ENCODE measurements at regions not wholly inside any gene's neighbourhood (a gene's known extent, or its start where the extent isn't known, plus 50 kb on each side); places are given as distances from the start of the nearest gene placed in this dataset.

DNA sequence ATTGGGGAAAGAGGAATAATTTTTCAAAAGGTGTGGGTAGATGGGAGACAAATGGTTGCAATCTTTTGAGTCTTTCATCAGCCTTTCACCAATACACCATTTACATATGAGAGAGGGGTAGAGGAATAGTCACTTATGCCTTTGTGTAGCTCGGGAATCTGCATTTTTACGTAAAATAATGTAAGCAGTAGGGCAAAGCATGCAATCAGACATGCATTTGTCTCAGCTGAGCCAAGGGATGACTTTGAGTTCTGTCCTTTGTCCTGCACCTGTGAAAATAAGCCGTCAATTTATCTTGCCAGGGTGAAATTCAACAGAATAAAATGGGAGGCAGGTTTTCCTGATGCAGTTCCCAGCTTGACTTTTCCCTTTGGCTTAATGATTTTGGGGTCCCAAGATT, 1473.4 kb upstream of the TENM3 start:
- ATAC-seq (no peak), DNase-seq (no peak)
- intact Hi-C loops (cut with DNase I) = no loop called here
- no peak overlapping the region for H3K27ac ChIP-seq
- peaks cover 5% of the 10 kb centered on the region for H3K9me3 ChIP-seq
- no peak overlapping the region for H3K4me3 ChIP-seq
- TF ChIP-seq, protein P1, sequence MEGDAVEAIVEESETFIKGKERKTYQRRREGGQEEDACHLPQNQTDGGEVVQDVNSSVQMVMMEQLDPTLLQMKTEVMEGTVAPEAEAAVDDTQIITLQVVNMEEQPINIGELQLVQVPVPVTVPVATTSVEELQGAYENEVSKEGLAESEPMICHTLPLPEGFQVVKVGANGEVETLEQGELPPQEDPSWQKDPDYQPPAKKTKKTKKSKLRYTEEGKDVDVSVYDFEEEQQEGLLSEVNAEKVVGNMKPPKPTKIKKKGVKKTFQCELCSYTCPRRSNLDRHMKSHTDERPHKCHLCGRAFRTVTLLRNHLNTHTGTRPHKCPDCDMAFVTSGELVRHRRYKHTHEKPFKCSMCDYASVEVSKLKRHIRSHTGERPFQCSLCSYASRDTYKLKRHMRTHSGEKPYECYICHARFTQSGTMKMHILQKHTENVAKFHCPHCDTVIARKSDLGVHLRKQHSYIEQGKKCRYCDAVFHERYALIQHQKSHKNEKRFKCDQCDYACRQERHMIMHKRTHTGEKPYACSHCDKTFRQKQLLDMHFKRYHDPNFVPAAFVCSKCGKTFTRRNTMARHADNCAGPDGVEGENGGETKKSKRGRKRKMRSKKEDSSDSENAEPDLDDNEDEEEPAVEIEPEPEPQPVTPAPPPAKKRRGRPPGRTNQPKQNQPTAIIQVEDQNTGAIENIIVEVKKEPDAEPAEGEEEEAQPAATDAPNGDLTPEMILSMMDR (IDR thresholded peaks at IDR 0.05) = no peak
- H3K27me3 ChIP-seq = no peaks in the 10 kb centered on the region
- no peaks in the 10 kb centered on the region for H3K36me3 ChIP-seq
- no peaks in the 10 kb centered on the region for H3K4me1 ChIP-seq

DNA sequence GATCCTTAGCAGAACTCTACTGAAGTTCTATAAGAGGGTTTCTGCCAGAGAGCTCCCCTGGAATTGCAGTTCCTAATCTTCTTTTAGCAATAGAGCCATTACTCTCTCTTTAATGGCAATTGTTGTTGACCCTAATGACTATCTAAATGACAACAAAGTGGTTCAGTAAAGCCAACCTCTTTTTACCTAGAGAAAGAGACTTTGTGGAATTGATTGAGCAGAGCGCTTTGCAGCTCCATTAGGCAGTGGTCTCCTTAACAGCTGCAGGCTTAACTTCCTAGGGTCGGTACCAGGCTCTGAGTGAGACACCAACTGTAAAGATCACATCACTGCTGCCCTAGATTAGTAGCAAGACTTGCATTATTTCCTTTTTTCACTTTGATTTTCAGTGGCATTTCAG, 1472.9 kb upstream of the TENM3 start:
- no peak overlapping the region for H3K27ac ChIP-seq
- H3K4me1 ChIP-seq = no peaks in the 10 kb centered on the region
- TF ChIP-seq, protein P1 (IDR thresholded peaks at IDR 0.05) = no peak
- no peaks in the 10 kb centered on the region for H3K27me3 ChIP-seq
- intact Hi-C loops (cut with DNase I) = no loop called here
- H3K36me3 ChIP-seq = no peaks in the 10 kb centered on the region
- no peak overlapping the region for H3K4me3 ChIP-seq
- DNase-seq = no peak
- ATAC-seq = no peak
- peaks cover 5% of the 10 kb centered on the region for H3K9me3 ChIP-seq

DNA sequence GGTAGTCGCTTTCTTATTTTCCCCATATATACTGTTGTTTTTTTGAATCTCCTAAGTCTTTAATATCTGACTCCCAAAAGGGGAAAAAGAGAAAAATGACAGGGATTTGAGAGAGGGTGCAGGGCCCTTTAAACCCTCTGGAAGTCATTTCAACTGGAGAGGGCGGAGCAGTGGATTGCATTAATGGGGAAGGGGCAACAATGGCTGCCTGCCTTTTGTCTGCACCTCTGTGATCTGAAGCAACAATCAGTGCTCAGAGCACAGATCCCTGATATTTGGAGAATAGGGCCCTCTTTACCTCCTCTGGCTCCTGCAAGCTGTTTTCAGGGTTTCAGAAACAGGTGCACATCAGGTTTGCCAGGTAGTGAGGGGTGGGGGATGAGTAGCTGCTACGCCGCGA, 1458.3 kb upstream of the TENM3 start:
- no peaks in the 10 kb centered on the region for H3K36me3 ChIP-seq
- no peak for ATAC-seq
- TF ChIP-seq, protein P1 (IDR thresholded peaks at IDR 0.05) = no peak
- intact Hi-C loops (cut with DNase I) = no loop called here
- H3K27me3 ChIP-seq = no peaks in the 10 kb centered on the region
- no peak overlapping the region for H3K27ac ChIP-seq
- no peak overlapping the region for H3K4me3 ChIP-seq
- H3K4me1 ChIP-seq = no peaks in the 10 kb centered on the region
- no peak for DNase-seq
- no peaks in the 10 kb centered on the region for H3K9me3 ChIP-seq

DNA sequence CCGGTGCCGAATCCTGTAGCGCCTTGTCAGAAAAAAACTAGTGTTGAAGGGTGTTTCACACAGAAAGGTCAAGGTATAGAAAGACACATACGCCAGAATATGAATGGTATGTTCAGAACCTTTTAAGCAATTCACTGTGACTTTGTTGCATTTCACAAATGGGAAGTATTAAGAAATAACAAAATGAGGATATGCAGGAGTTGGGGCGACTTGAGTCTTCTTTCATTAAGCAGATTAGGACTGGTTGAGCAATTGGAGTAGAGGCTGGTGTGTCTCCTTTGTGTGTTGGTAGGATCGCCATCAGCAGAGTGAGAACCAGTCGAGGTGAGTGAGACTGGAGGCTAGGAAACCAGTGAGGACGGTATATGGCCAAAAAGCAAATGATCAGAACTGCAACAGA, 1454.5 kb upstream of the TENM3 start:
- Histone ChIP-seq H3K27me3 (no peaks in the 10 kb centered on the region), H3K4me3 (no peak overlapping the region), H3K27ac (no peak overlapping the region), H3K36me3 (no peaks in the 10 kb centered on the region), H3K9me3 (no peaks in the 10 kb centered on the region), H3K4me1 (peaks cover 3% of the 10 kb centered on the region)
- intact Hi-C loops (cut with DNase I) = no loop called here
- TF ChIP-seq, protein P1 (IDR thresholded peaks at IDR 0.05) = no peak
- ATAC-seq = peak; percentile 58
- DNase-seq = no peak

DNA sequence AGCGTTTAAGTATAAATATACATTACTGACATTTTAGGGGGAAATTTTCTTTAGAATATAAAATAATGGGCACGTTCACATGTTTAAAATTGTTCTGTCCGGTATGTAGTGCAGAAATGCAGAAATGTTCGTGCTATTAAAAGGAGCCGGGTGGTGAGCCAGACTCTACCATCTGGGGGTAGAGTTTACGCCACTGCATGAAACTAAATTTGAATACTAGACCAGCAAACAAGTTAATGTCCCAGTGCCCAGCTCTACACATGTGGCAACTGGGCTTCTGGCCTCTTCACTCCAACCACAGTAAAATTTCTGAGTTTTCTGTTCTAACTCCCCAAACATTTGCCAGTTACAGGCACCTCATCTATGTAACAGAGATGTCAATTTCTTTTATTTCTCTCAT, 1453.3 kb upstream of the TENM3 start:
- TF ChIP-seq, protein P1 (IDR thresholded peaks at IDR 0.05) = no peak
- Histone ChIP-seq H3K4me1 (peaks cover 3% of the 10 kb centered on the region), H3K4me3 (no peak overlapping the region), H3K9me3 (no peaks in the 10 kb centered on the region), H3K27ac (no peak overlapping the region), H3K27me3 (no peaks in the 10 kb centered on the region), H3K36me3 (no peaks in the 10 kb centered on the region)
- DNase-seq = no peak
- intact Hi-C loops (cut with DNase I) = no loop called here
- ATAC-seq = no peak

DNA sequence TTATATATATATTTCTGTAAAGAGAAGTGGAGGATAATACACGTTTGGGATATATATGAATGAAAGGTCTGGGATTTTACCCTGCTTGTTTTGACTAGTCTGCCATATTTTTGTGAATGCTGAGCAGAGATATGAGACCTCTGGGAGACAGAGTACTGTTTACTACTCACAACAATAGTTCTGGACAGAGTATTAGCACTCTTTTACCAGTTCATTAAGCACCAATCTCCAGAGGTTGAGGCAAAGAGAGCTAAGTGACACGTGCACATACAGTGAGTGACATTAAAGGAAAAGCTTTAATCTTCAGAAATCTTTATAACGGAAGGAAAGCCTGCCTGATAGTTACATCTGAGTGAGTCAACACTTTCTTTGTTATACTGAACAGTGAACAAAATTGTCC, 1452.7 kb upstream of the TENM3 start:
- TF ChIP-seq, protein P1 (IDR thresholded peaks at IDR 0.05) = no peak
- Histone ChIP-seq H3K4me1 (peaks cover 3% of the 10 kb centered on the region), H3K27me3 (no peaks in the 10 kb centered on the region), H3K4me3 (no peak overlapping the region), H3K9me3 (no peaks in the 10 kb centered on the region), H3K36me3 (no peaks in the 10 kb centered on the region), H3K27ac (no peak overlapping the region)
- DNase-seq (no peak), ATAC-seq (no peak)
- intact Hi-C loops (cut with DNase I) = no loop called here
